SHP77 (cell line): ENCODE measurements at regions not wholly inside any gene's neighbourhood (a gene's known extent, or its start where the extent isn't known, plus 50 kb on each side); places are given as distances from the start of the nearest gene placed in this dataset.
"Not testable (repeated sequence)": the region's sequence is repeated elsewhere in the genome, so short reads cannot be mapped to it uniquely, and the experiment has no call there.

Experiments used
- DNase-seq, 2 experiments: peaks; one replicate each; lab custom pipeline; 2025; lab: John Stamatoyannopoulos, UW

- no peak for DNase-seq
Observed at GRCh38 chr17:31678431-31678830, 180.6 kb downstream of the COPRS start.

- no peak for DNase-seq
Observed at GRCh38 chr17:31677681-31678080, 181.4 kb downstream of the COPRS start.

DNA sequence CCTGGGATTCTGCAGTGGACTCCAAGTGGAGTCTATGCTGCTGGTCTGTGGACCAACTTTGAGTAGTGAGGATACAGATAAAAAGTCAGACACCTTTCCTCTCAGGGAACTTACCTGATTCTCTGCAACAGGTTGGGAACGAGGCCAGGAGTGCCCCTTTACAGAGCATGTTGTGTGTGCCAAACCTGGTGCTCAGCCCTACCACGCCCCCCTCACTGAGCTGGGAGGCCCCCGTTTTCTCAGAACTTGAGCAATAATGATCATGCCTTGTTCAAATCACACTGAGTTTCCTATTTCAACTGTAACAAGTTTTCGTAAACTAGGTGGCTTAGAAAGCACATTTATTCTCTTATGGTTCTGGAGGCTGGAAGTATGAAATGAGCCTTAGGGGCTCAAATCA is 182.0 kb downstream of the COPRS start:
- DNase-seq: no peak

GRCh38 chr17:31675392-31675791 is 183.7 kb downstream of the COPRS start:
- not testable (repeated sequence) for DNase-seq

DNA sequence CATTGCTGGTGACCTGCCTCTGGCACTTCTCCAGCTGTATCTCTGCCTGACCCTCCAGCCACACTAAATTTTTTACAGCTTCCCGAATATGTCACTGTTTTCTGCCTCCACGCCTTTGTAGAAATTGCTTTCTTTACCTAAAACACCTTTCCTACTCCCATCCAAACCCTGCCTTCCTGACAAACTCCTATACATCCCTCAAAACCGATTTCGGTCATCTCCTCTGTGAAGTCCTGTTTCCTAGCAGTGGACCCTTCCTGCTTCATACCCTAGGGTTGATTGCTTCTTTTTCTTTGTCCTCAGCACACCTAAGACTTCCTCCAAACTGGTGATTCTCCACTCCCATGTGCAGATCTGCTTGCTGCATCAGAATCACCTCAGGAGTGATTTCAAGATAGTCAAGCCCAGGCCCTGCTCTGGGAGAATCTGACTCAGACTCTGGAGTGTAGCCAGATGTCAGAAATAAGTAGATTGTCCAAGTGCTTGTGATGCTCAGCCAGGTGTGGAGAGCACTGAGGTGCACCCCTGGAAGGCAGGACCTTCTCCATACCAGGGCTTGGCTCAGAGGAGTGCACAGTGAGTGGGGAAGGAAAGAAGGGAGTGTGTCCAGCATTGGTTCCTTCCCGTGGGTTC is 184.2 kb downstream of the COPRS start:
- no peak for DNase-seq

- DNase-seq: no peak
Observed at GRCh38 chr17:31674305-31674704, 184.7 kb downstream of the COPRS start.

- no peak for DNase-seq
Observed at GRCh38 chr17:31673076-31673475, 186.0 kb downstream of the COPRS start.

DNA sequence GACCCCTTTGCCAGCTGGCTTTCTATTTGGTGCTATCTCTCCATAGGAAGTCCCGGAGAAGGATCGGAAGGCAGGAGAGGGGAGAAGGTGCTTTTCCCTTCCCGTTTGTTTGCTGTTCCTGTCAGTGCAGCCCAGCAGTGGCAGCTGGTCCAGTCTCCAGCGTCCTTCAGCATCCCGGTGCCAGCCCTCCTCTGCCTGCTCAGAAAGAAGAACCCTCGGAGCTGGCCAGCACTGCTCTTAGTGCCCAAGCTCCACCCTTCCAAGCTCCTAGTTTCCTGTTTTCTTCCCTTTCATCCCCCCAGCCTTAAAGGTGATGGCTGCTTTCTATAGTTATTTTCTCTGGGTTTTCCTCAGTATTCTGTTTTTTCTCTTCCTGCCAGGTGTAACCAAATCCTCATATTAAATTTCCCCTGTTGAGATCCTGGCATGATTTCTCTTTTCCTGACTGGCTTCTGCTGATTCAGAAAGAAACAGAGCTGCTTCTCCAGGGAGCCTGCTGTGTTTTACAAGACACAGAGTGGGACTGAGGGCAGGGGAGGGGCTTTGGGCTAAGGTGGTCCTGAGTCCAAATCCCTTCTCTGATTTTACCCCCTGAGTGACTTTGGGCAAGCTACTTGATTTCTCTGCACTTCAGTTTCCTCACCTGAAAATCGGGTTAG is 186.8 kb downstream of the COPRS start:
- peak in 1 of 2 experiments; percentile 20 for DNase-seq

GRCh38 chr17:31663576-31663975 is 195.5 kb downstream of the COPRS start:
- DNase-seq: no peak

- no peak for DNase-seq
Observed at GRCh38 chr17:31660684-31661083, 198.4 kb downstream of the COPRS start.

DNA sequence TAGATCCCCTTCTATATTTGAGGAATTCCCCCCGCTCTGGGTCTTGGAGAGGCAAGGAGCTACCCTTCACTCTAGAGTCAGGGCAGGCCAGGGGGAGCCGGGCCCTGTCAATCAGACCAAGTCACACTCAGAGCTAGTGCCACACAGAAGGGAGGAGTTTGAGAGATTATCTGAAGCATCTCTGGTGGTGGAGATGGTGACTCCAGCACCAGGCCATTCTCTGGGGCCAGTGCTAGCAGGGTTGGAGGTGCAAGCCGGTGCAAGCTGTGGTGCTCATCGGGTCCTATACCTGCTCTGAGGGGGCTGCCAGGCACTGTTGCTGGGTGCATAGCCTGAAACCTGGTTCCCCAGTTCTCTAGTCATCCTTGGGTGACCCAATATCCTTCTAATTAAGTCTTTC is 201.2 kb downstream of the COPRS start:
- DNase-seq: no peak

DNA sequence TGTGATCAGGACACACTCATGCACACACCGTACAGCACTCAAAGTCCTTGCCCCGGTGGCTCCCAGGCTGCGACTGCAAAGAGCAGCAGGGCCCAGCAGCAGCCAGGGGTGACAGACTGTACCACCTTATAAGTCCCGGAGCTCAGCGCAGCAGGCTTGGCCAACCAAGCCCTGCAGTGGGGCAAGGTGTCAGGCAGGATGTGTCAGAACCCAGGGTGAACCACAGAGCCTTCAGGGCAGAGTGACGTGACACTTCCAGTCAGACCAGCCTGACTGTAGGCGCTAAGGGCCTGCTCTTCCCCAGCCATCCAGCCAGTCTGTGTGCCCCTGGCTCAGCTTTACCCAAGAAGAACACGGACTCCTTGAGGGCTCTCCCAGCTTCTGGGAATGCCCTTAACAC is 204.1 kb downstream of the COPRS start:
- DNase-seq: no peak

- no peak for DNase-seq
Observed at GRCh38 chr17:31653691-31654090, 205.4 kb downstream of the COPRS start.

DNA sequence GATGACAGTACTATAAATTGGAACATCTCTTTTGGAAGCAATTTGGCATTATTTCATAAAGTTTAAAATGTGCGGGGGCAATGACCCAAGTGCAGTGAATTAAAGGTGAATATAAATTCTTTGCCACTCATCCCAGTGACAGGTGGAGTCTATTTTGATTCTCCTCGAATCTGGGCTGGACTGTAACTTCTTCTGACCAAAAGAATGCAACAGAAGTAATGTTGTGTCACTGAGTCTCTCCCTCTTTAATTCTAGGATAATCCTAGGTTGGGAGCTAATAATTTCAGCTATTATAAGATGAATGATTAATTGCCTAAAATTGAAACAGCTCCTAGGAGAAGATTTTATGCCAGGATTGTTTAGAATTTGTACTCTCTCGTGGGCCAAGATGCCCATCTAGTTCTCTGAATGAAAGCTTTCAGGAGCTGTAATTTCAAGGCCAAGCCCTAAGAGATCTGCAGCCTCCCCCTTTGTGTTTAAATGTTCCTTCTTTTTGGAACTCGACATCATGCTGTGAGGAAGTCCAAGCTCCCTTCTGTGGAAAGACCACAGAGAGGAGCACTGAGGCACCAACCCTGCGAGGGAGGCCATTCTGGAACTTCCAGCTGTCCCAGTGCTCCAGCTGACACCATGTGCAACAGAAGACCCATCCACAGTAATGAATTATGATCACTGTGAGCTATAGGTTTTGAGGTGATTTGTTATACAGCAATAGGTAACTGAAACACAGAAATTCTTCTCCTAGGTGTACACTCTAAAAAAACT is 208.1 kb downstream of the COPRS start:
- no peak for DNase-seq

GRCh38 chr17:31649302-31649701 is 209.7 kb downstream of the COPRS start:
- no peak for DNase-seq

DNA sequence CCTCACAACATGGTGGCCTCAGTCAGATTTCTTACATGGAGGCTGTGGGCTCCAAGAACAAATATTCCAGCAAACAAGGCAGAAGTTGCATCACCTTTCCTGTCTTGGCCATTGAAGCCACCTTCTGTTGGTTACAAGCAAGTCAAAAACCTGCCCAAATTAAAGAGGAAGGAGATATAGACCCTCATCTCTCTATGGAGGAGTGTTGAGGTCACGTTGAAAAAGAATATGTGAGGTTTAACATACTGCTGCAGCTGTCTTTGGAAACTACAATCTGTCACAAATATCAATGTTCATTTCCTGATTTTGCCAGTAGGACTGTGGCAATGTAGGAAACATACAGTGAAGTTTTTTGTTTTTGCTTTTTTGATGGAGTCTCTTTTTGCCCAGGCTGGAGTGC is 211.4 kb downstream of the COPRS start:
- DNase-seq: no peak

DNA sequence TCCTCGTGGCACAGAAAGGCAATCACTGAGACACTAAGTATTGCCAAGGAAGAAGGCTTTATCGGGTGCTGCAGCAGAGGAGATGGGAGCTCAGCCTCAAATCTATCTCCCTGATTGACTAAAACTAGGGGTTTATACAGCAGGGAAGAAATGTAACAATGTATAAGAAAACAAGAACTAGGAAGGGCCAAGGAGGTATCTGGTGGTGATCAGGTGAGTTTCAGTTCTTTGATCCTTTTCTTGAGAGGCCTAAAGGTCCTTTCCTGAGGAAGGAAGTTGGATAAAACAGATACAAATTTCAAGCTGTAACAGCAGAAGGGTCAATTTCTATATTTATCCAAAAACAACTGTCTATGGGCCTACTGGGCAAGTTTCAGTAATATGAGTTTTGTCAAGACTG is 212.4 kb downstream of the COPRS start:
- DNase-seq: no peak

GRCh38 chr17:31645351-31645750 is 213.7 kb downstream of the COPRS start:
- DNase-seq: no peak

GRCh38 chr17:31631766-31632165 is 227.3 kb downstream of the COPRS start:
- DNase-seq: no peak

GRCh38 chr17:31630866-31631265 is 228.2 kb downstream of the COPRS start:
- DNase-seq: not testable (repeated sequence)

DNA sequence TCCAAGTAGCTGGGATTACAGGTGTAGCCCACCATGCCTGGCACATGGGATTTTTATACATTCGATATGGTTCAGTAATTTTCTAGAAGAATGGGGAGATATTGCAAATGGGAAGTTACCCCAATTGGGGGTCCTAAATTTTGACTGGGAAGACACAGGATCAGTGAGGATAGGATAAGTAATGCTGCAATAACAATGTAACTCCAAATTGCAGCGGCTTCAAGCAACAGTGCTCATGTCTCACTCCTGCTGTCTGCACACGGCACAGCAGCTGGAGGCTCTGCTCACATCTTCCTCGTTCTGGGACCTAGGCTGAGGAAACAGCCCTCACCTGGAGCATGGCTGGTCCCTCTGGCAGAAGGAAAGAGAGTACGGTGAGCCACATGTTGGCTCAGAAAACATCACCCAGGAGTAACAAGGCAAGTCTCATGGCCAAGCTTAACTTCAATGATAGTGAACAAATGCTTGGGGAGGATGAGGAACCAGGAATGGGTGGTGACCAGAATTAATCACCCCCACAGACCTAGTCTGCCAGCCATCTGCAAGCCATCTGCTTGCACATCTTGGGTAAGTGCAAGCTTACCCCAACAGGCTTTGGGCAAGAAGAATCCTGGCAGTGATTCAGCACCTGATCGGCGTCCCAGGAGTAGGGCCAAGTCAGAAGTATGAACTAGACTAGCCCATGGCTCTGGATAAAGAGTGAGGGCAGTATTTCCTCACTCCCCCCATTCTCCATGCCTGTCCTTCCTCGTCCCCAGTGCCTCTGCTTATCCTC is 229.2 kb downstream of the COPRS start:
- DNase-seq: peak; percentile 30 to 36

GRCh38 chr17:31627960-31628359 is 231.1 kb downstream of the COPRS start:
- no peak for DNase-seq
